Liver (tissue), 8 donors: ENCODE measurements at regions not wholly inside any gene's neighbourhood (a gene's known extent, or its start where the extent isn't known, plus 50 kb on each side); places are given as distances from the start of the nearest gene placed in this dataset.

ENCODE experiments used
- DNase-seq: peaks from one replicate; pipeline ENCODE4 v3.0.0-alpha.2; 2017; ENCODE audit warnings: low spot score
- H3K27ac ChIP-seq, 2 donors: one replicate each; pipeline ENCODE4 v1.7.0; 2013; ENCODE audit warnings: inconsistent platforms in 2 of 2, low read length in 2 of 2, control low read depth in 1 of 2, low read depth in 1 of 2, mild to moderate bottlenecking in 1 of 2
- H3K27me3 ChIP-seq, 4 donors: one replicate each; pipeline versions ENCODE4 v1.6.1 to v1.7.0; 2013; ENCODE audit warnings: low read length in 3 of 4, inconsistent platforms in 1 of 4, mild to moderate bottlenecking in 1 of 4, moderate library complexity in 1 of 4; ENCODE audit not compliant: control insufficient read depth in 4 of 4, insufficient read depth in 4 of 4
- H3K36me3 ChIP-seq, 4 donors: one replicate each; pipeline versions ENCODE4 v1.6.1 to v1.7.0; 2013; ENCODE audit warnings: low read length in 3 of 4, mild to moderate bottlenecking in 3 of 4, low read depth in 1 of 4, moderate library complexity in 1 of 4; ENCODE audit not compliant: control insufficient read depth in 4 of 4, insufficient read depth in 3 of 4
- H3K4me1 ChIP-seq, 4 donors: one replicate each; pipeline versions ENCODE4 v1.6.1 to v1.7.0; 2013; ENCODE audit warnings: low read length in 3 of 4, mild to moderate bottlenecking in 3 of 4, moderate library complexity in 1 of 4; ENCODE audit not compliant: control insufficient read depth in 4 of 4, insufficient read depth in 4 of 4
- H3K4me3 ChIP-seq, 3 donors: one replicate each; pipeline versions ENCODE4 v1.6.1 to v1.7.0; 2013; ENCODE audit warnings: low read length in 3 of 3, control low read depth in 1 of 3, low read depth in 1 of 3, mild to moderate bottlenecking in 1 of 3
- H3K9ac ChIP-seq, 2 donors: one replicate each; pipeline ENCODE4 v1.7.0; 2013; ENCODE audit warnings: low read length in 2 of 2, mild to moderate bottlenecking in 2 of 2, moderate library complexity in 2 of 2, control low read depth in 1 of 2, low read depth in 1 of 2
- H3K9me3 ChIP-seq, 4 donors: one replicate each; pipeline versions ENCODE4 v1.6.1 to v1.7.0; 2013; ENCODE audit warnings: low read length in 3 of 4; ENCODE audit not compliant: control insufficient read depth in 4 of 4
- ATF3 ChIP-seq: IDR thresholded peaks from 2 replicates; pipeline ENCODE4 v1.6.1; 2016; ENCODE audit warnings: antibody characterized with exemption
- EGR1 ChIP-seq, 2 donors: IDR thresholded peaks; 2 replicates each; pipeline ENCODE4 v1.6.1; 2016 to 2018; ENCODE audit warnings: antibody characterized with exemption in 2 of 2, low read depth in 2 of 2
- FOXA1 ChIP-seq: IDR thresholded peaks from 2 replicates; pipeline ENCODE4 v1.6.1; 2016; ENCODE audit warnings: antibody characterized with exemption
- FOXA2 ChIP-seq: IDR thresholded peaks from 2 replicates; pipeline ENCODE4 v1.6.1; 2016; ENCODE audit warnings: antibody characterized with exemption
- GABPA ChIP-seq, 2 donors: IDR thresholded peaks in 1 of 2; conservative IDR thresholded peaks in 1 of 2; 2 replicates each; pipeline ENCODE4 v1.6.1; 2016; ENCODE audit warnings: antibody characterized with exemption in 2 of 2, mild to moderate bottlenecking in 1 of 2, moderate library complexity in 1 of 2
- HNF4A ChIP-seq, 2 donors: conservative IDR thresholded peaks; 2 replicates each; pipeline ENCODE4 v1.6.1; 2016; ENCODE audit warnings: antibody characterized with exemption in 2 of 2, mild to moderate bottlenecking in 2 of 2
- HNF4G ChIP-seq: IDR thresholded peaks from 2 replicates; pipeline ENCODE4 v1.6.1; 2016; ENCODE audit warnings: antibody characterized with exemption
- JUND ChIP-seq, 2 donors: IDR thresholded peaks; 2 replicates each; pipeline ENCODE4 v1.6.1; 2016; ENCODE audit warnings: antibody characterized with exemption in 2 of 2
- MAX ChIP-seq: IDR thresholded peaks from 2 replicates; pipeline ENCODE4 v1.6.1; 2016; ENCODE audit warnings: antibody characterized with exemption
- NR2F2 ChIP-seq: IDR thresholded peaks from 2 replicates; pipeline ENCODE4 v1.6.1; 2016; ENCODE audit warnings: antibody characterized with exemption
- RAD21 ChIP-seq, 2 donors: IDR thresholded peaks; 2 replicates each; pipeline ENCODE4 v1.6.1; 2016; ENCODE audit warnings: antibody characterized with exemption in 2 of 2, mild to moderate bottlenecking in 2 of 2
- RXRA ChIP-seq, 2 donors: IDR thresholded peaks; 2 replicates each; pipeline ENCODE4 v1.6.1; 2017 to 2018; ENCODE audit warnings: antibody characterized with exemption in 2 of 2, mild to moderate bottlenecking in 1 of 2
- SP1 ChIP-seq: IDR thresholded peaks from 2 replicates; pipeline ENCODE4 v1.6.1; 2018; ENCODE audit warnings: antibody characterized with exemption, mild to moderate bottlenecking
- TAF1 ChIP-seq: conservative IDR thresholded peaks from 2 replicates; pipeline ENCODE4 v1.6.1; 2016; ENCODE audit warnings: antibody characterized with exemption, mild to moderate bottlenecking
- YY1 ChIP-seq: IDR thresholded peaks from 2 replicates; pipeline ENCODE4 v1.6.1; 2016; ENCODE audit warnings: antibody characterized with exemption, mild to moderate bottlenecking
- WGBS: extraction: QIAGEN DNeasy Blood & Tissue Kit; methylation state at CpG from one replicate; pipeline ENCODE4 v1.1.7; 2013; 5-methylcytosine and 5-hydroxymethylcytosine counted together
- TF ChIP-seq, protein P1 (sequence below): IDR thresholded peaks from 2 replicates; pipeline ENCODE4 v1.6.1; 2016; ENCODE audit warnings: antibody characterized with exemption
- TF ChIP-seq, protein P2 (sequence below): fragments of 150-350 bp; IDR thresholded peaks from 2 replicates; pipeline ENCODE4 v1.5.1; 2017; ENCODE audit warnings: improper control_type of control experiment, low read depth, low read length; ENCODE audit not compliant: missing input control
- TF ChIP-seq, protein P3 (sequence below): IDR thresholded peaks from 2 replicates; pipeline ENCODE4 v1.6.1; 2016; ENCODE audit warnings: antibody characterized with exemption, mild to moderate bottlenecking
- donor health status: healthy.
- donor health status: healthy.
- donor health status: healthy.
- donor health status: healthy.
- donor health status: healthy.

GRCh38 chr17:36687736-36688135 is 86.4 kb downstream of the MRM1 start:
- H3K9ac ChIP-seq = no peak overlapping the region
- H3K27me3 ChIP-seq = no peaks in the 10 kb centered on the region
- no peak for DNase-seq
- WGBS = 52% methylated on average over 5 of the region's 5 CpGs
- no peaks in the 10 kb centered on the region for H3K9me3 ChIP-seq
- no peak overlapping the region for H3K4me3 ChIP-seq
- H3K36me3 ChIP-seq = no peaks in the 10 kb centered on the region
- TF ChIP-seq YY1 (no peak), MAX (no peak), FOXA1 (no peak), NR2F2 (no peak), EGR1 (IDR thresholded peaks at IDR 0.05; ENCODE audit: low read depth in 2 of 2) (no peak), GABPA (IDR thresholded peaks at IDR 0.05 in 1 of 2, conservative IDR thresholded peaks at IDR 0.05 in 1 of 2) (no peak), HNF4G (no peak), SP1 (no peak), RAD21 (IDR thresholded peaks at IDR 0.05) (no peak), JUND (IDR thresholded peaks at IDR 0.05) (no peak), HNF4A (conservative IDR thresholded peaks at IDR 0.05) (no peak), RXRA (IDR thresholded peaks at IDR 0.05) (no peak), TAF1 (no peak), FOXA2 (no peak), ATF3 (no peak)
- TF ChIP-seq, protein P1, sequence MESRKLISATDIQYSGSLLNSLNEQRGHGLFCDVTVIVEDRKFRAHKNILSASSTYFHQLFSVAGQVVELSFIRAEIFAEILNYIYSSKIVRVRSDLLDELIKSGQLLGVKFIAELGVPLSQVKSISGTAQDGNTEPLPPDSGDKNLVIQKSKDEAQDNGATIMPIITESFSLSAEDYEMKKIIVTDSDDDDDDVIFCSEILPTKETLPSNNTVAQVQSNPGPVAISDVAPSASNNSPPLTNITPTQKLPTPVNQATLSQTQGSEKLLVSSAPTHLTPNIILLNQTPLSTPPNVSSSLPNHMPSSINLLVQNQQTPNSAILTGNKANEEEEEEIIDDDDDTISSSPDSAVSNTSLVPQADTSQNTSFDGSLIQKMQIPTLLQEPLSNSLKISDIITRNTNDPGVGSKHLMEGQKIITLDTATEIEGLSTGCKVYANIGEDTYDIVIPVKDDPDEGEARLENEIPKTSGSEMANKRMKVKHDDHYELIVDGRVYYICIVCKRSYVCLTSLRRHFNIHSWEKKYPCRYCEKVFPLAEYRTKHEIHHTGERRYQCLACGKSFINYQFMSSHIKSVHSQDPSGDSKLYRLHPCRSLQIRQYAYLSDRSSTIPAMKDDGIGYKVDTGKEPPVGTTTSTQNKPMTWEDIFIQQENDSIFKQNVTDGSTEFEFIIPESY = no peak
- TF ChIP-seq, protein P2, sequence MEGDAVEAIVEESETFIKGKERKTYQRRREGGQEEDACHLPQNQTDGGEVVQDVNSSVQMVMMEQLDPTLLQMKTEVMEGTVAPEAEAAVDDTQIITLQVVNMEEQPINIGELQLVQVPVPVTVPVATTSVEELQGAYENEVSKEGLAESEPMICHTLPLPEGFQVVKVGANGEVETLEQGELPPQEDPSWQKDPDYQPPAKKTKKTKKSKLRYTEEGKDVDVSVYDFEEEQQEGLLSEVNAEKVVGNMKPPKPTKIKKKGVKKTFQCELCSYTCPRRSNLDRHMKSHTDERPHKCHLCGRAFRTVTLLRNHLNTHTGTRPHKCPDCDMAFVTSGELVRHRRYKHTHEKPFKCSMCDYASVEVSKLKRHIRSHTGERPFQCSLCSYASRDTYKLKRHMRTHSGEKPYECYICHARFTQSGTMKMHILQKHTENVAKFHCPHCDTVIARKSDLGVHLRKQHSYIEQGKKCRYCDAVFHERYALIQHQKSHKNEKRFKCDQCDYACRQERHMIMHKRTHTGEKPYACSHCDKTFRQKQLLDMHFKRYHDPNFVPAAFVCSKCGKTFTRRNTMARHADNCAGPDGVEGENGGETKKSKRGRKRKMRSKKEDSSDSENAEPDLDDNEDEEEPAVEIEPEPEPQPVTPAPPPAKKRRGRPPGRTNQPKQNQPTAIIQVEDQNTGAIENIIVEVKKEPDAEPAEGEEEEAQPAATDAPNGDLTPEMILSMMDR = no peak
- TF ChIP-seq, protein P3, sequence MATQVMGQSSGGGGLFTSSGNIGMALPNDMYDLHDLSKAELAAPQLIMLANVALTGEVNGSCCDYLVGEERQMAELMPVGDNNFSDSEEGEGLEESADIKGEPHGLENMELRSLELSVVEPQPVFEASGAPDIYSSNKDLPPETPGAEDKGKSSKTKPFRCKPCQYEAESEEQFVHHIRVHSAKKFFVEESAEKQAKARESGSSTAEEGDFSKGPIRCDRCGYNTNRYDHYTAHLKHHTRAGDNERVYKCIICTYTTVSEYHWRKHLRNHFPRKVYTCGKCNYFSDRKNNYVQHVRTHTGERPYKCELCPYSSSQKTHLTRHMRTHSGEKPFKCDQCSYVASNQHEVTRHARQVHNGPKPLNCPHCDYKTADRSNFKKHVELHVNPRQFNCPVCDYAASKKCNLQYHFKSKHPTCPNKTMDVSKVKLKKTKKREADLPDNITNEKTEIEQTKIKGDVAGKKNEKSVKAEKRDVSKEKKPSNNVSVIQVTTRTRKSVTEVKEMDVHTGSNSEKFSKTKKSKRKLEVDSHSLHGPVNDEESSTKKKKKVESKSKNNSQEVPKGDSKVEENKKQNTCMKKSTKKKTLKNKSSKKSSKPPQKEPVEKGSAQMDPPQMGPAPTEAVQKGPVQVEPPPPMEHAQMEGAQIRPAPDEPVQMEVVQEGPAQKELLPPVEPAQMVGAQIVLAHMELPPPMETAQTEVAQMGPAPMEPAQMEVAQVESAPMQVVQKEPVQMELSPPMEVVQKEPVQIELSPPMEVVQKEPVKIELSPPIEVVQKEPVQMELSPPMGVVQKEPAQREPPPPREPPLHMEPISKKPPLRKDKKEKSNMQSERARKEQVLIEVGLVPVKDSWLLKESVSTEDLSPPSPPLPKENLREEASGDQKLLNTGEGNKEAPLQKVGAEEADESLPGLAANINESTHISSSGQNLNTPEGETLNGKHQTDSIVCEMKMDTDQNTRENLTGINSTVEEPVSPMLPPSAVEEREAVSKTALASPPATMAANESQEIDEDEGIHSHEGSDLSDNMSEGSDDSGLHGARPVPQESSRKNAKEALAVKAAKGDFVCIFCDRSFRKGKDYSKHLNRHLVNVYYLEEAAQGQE = no peak
- H3K27ac ChIP-seq = no peak overlapping the region
- H3K4me1 ChIP-seq = no peaks in the 10 kb centered on the region
